Stomach smooth muscle (tissue), 2 donors: ENCODE measurements at regions not wholly inside any gene's neighbourhood (a gene's known extent, or its start where the extent isn't known, plus 50 kb on each side); places are given as distances from the start of the nearest gene placed in this dataset.
"Not testable (repeated sequence)": the region's sequence is repeated elsewhere in the genome, so short reads cannot be mapped to it uniquely, and the experiment has no call there.

Experiments
- H3K27ac ChIP-seq: one replicate; pipeline ENCODE4 v1.7.0; 2013; ENCODE audit warnings: mild to moderate bottlenecking, low read length, inconsistent platforms
- H3K27me3 ChIP-seq, 2 donors: one replicate each; pipeline ENCODE4 v1.7.0; 2013; ENCODE audit warnings: low read length in 2 of 2; ENCODE audit not compliant: insufficient read depth in 2 of 2, control insufficient read depth in 1 of 2
- H3K36me3 ChIP-seq, 2 donors: one replicate each; pipeline ENCODE4 v1.7.0; 2013; ENCODE audit warnings: low read length in 2 of 2; ENCODE audit not compliant: control insufficient read depth in 2 of 2, insufficient read depth in 2 of 2
- H3K4me1 ChIP-seq: one replicate; pipeline ENCODE4 v1.7.0; 2013; ENCODE audit warnings: low read length; ENCODE audit not compliant: control insufficient read depth, insufficient read depth
- H3K4me3 ChIP-seq, 2 donors: one replicate each; pipeline ENCODE4 v1.7.0; 2013; ENCODE audit warnings: low read length in 2 of 2
- H3K9ac ChIP-seq, 2 donors: one replicate each; pipeline ENCODE4 v1.7.0; 2013; ENCODE audit warnings: low read length in 2 of 2, mild to moderate bottlenecking in 1 of 2
- H3K9me3 ChIP-seq, 2 donors: one replicate each; pipeline ENCODE4 v1.7.0; 2013; ENCODE audit warnings: low read length in 2 of 2; ENCODE audit not compliant: control insufficient read depth in 2 of 2
- donor health status: healthy.
- donor health status: Pancreatic carcinoma.

GRCh38 chr1:220942278-220942677 is 63.0 kb downstream of the HLX start:
- no peak overlapping the region for H3K27ac ChIP-seq
- H3K36me3 ChIP-seq: no peaks in the 10 kb centered on the region
- no peak overlapping the region for H3K9ac ChIP-seq
- H3K4me1 ChIP-seq: no peaks in the 10 kb centered on the region
- no peak overlapping the region for H3K4me3 ChIP-seq
- peaks cover 2% of the 10 kb centered on the region in 2 donors for H3K27me3 ChIP-seq
- H3K9me3 ChIP-seq: no peaks in the 10 kb centered on the region

- not testable (repeated sequence) for H3K9ac ChIP-seq, H3K9me3 ChIP-seq, H3K4me3 ChIP-seq, H3K4me1 ChIP-seq, H3K27me3 ChIP-seq, H3K27ac ChIP-seq, H3K36me3 ChIP-seq
These were observed 63.7 kb downstream of the HLX start for GRCh38 chr1:220942914-220943313.

- Histone ChIP-seq H3K27ac (no peak overlapping the region), H3K27me3 (no peaks in the 10 kb centered on the region), H3K9me3 (no peaks in the 10 kb centered on the region), H3K9ac (no peak overlapping the region), H3K4me1 (no peaks in the 10 kb centered on the region), H3K36me3 (no peaks in the 10 kb centered on the region), H3K4me3 (no peak overlapping the region)
These were observed 64.2 kb downstream of the HLX start for GRCh38 chr1:220943319-220943996.

- H3K4me1 ChIP-seq: no peaks in the 10 kb centered on the region
- no peaks in the 10 kb centered on the region for H3K9me3 ChIP-seq
- H3K27ac ChIP-seq: no peak overlapping the region
- H3K27me3 ChIP-seq: no peaks in the 10 kb centered on the region
- H3K4me3 ChIP-seq: no peak overlapping the region
- H3K36me3 ChIP-seq: no peaks in the 10 kb centered on the region
- H3K9ac ChIP-seq: no peak overlapping the region
These were observed 71.3 kb downstream of the HLX start for GRCh38 chr1:220950576-220950975.

DNA sequence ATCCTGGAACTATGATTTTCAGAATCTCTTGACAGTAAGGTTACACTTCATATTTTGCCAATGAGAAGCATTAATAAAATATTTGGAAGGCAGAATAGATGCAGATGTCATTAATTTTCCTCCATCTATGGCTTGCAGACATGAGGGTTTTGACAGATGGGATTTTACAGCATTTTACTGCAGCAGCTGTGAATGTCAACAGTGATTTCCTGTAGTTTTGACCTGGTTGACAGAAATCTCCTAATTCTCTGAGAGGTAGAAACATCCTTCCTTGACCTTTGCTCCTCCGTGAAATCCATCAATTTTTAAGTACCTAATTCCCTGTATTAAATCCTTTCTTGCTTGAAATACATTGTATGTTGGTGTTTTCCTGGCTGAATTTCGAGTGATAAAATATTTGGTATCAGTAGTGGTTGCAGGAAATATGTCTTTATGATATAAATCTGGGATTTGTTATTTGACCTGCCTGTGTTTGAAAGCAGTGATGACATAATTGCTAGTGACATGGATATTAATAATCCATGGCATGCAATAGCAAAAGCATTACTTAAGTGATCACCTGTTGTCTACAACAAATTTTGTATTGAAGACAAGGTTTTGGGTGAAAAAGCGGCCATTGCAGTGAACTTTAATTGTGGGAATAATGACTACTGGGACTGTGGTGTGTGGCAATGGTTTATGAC is 73.9 kb downstream of the HLX start:
- no peak overlapping the region for H3K4me3 ChIP-seq
- no peaks in the 10 kb centered on the region for H3K27me3 ChIP-seq
- no peaks in the 10 kb centered on the region for H3K36me3 ChIP-seq
- no peak overlapping the region for H3K9ac ChIP-seq
- no peak overlapping the region for H3K27ac ChIP-seq
- H3K9me3 ChIP-seq: no peaks in the 10 kb centered on the region
- no peaks in the 10 kb centered on the region for H3K4me1 ChIP-seq

DNA sequence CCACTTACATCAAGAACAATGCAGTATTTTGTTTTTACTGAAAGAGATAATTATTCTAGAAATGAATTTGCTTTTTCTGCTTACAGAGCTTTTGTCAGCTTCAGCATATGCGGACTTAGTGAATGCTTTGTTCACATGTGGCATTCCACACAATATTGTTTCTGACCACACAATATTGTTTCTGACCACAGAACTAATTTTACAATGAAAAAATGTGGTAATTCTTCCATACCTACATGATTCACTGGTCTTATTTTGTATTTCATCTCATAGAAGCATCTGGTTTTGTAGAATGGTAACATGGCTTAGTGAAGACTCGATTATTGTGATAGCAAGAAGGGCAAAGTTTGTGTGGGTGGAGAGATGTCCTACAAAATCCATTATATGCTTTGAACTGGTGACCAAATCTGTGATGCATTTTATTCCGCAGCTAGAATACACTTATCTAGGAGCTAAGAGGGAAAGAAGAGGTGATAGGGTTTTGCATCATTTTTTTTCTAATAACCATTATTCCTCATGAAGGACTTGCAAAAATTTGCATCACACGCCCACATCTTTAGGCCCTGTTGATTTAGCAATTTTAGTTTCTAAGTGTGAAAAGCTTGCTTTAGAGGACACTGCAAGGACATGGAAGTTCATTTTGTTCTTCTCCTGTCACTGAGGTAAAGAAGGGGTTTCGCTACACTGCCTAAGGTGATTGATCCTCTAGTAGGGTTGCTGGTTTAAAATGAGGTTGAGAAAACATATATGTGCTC is 75.3 kb downstream of the HLX start:
- Histone ChIP-seq H3K9me3 (no peaks in the 10 kb centered on the region), H3K36me3 (no peaks in the 10 kb centered on the region), H3K4me3 (no peak overlapping the region), H3K27me3 (no peaks in the 10 kb centered on the region), H3K9ac (no peak overlapping the region), H3K27ac (no peak overlapping the region), H3K4me1 (no peaks in the 10 kb centered on the region)

- Histone ChIP-seq H3K27ac (no peak overlapping the region), H3K9ac (no peak overlapping the region), H3K36me3 (no peaks in the 10 kb centered on the region), H3K27me3 (no peaks in the 10 kb centered on the region), H3K4me3 (no peak overlapping the region), H3K9me3 (no peaks in the 10 kb centered on the region), H3K4me1 (no peaks in the 10 kb centered on the region)
These were observed 75.9 kb downstream of the HLX start for GRCh38 chr1:220955116-220955515.

DNA sequence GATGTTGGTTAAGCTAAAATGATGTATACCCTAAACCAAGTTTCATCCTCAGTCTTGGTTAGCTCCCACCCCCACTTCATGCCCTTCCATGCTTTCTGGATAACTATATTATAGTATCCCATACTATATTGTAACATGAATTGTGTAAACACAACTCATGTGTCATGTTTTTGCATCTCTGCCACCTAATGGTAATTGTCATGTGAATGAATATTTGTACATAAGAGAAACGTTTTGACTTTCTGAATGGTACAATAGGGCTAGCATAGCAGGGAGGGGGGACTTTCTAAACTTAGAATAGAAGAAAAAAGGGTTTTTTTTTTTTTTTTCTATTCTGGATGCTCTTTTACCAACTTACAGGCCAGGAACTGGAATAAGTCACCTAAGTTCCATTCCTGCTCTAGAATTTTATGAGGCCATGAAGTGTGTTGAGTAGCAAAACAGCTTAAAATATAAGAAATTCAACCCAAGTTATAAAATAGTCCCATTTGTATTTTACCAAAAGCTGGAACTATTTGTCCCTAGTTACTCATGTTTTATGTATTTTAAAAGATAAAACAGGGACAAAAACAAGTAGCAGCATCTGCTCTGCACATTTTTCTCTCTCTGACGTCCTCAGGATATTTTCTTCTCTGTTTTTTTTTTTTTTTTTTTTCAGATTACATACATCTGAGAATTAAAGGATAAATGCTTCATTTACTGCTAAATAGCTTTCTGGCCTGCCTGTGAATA is 77.4 kb downstream of the HLX start:
- H3K27me3 ChIP-seq: no peaks in the 10 kb centered on the region
- H3K4me3 ChIP-seq: no peak overlapping the region
- H3K4me1 ChIP-seq: no peaks in the 10 kb centered on the region
- H3K27ac ChIP-seq: no peak overlapping the region
- H3K9ac ChIP-seq: no peak overlapping the region
- no peaks in the 10 kb centered on the region for H3K36me3 ChIP-seq
- no peaks in the 10 kb centered on the region for H3K9me3 ChIP-seq

DNA sequence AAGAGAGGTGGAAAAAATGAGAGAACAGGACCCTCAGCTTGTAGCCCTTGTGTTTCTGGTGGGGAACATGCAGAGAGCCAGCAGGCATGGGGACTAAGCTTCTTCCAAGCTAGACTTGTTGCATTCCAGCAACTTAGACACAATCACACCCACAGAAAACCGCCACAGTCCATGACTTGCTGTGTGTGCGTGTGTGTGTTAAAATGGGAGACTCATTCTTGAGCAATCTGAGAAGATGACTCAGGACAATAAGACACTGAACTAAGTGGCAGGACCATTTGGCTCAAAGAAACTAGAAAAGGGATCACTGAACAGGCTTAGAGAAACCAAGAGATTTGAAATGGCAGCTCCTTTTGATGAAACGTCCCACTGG is 78.0 kb downstream of the HLX start:
- H3K9me3 ChIP-seq: no peaks in the 10 kb centered on the region
- H3K27me3 ChIP-seq: no peaks in the 10 kb centered on the region
- no peak overlapping the region for H3K4me3 ChIP-seq
- no peaks in the 10 kb centered on the region for H3K4me1 ChIP-seq
- H3K9ac ChIP-seq: no peak overlapping the region
- H3K36me3 ChIP-seq: no peaks in the 10 kb centered on the region
- H3K27ac ChIP-seq: no peak overlapping the region

- H3K27me3 ChIP-seq: no peaks in the 10 kb centered on the region
- H3K9me3 ChIP-seq: no peaks in the 10 kb centered on the region
- H3K27ac ChIP-seq: no peak overlapping the region
- no peaks in the 10 kb centered on the region for H3K36me3 ChIP-seq
- no peak overlapping the region for H3K9ac ChIP-seq
- no peaks in the 10 kb centered on the region for H3K4me1 ChIP-seq
- no peak overlapping the region for H3K4me3 ChIP-seq
These were observed 79.0 kb downstream of the HLX start for GRCh38 chr1:220958234-220958633.
